Muscle of arm (tissue), 1 donor: ENCODE measurements at regions not wholly inside any gene's neighbourhood (a gene's known extent, or its start where the extent isn't known, plus 50 kb on each side); places are given as distances from the start of the nearest gene placed in this dataset.

ENCODE experiments used
- DNase-seq: peaks from one replicate; pipeline ENCODE4 v3.0.0-alpha.2; 2013

DNA sequence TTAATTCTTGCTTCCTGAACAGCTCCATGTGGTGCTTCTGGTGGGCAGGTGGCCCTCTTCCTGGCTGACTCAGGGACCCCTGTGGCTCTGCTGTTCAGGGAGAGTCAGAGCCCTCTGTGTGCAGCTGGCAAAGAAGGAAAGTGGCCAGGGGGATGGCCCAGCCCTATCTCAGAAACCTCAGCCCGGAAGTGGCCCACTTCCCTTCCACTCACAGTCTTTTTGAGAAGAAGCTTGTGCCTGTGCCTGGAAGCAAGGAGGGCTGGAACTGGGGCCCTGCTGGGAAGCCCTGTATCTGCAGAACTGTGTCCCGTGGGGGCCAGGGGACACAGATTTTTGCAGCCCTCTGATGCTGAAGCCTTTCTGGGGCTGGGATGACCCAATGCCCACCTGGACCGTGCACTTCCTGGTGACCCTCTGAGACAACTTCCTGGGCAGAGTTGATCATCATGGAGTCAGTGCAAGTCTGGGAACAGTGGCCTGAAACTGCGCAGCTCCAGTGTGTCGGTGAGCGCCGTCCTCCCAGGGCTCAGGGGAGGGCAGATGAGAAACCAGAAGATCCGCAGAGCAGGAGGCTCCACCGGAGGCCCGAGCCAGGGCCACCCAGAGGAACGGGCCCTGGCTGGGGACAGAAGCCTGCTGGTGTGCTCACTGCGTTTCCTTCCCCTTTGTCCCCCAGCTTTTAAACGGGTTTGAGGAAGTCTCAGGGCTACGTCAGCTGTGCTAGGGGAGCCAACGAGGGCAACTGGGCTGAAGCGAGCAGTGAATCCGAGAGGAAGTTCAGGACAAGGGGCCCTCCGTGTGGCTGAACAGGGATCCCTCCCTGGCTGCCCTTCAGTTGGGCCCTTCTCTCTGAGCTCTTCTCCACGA lies 217.4 kb upstream of the RTL1 start:
- no peak for DNase-seq

DNA sequence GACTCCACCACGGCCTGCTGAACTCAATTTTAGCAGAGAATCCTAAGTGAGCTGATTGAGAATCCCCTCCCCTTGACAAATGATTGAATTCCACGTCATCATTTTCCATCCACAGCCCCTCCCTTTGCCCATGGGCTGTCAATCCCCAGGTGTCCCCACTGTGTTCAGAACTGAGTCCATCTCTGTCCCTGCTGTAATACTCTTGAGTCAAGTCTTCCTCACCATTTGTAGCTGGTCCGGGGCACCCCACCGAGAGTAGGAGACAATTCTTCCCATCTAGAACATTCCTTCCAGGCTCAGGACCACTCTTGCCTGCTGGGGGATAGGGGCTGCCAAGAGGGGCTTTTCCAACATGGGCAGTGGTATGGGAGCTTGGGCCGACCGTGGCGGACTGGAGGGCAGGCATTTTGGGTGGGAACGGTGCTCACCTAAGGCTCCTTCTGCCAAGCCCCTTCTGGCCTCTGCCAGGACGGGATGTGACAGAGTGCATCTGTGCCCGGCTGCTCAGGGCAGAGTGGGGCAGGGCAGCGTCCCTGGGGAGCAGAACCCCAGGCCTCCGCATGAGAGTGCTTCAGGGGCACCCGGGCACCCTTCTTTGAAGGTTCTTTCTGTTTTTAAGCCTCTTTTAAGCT lies 218.1 kb upstream of the RTL1 start:
- DNase-seq: no peak

DNA sequence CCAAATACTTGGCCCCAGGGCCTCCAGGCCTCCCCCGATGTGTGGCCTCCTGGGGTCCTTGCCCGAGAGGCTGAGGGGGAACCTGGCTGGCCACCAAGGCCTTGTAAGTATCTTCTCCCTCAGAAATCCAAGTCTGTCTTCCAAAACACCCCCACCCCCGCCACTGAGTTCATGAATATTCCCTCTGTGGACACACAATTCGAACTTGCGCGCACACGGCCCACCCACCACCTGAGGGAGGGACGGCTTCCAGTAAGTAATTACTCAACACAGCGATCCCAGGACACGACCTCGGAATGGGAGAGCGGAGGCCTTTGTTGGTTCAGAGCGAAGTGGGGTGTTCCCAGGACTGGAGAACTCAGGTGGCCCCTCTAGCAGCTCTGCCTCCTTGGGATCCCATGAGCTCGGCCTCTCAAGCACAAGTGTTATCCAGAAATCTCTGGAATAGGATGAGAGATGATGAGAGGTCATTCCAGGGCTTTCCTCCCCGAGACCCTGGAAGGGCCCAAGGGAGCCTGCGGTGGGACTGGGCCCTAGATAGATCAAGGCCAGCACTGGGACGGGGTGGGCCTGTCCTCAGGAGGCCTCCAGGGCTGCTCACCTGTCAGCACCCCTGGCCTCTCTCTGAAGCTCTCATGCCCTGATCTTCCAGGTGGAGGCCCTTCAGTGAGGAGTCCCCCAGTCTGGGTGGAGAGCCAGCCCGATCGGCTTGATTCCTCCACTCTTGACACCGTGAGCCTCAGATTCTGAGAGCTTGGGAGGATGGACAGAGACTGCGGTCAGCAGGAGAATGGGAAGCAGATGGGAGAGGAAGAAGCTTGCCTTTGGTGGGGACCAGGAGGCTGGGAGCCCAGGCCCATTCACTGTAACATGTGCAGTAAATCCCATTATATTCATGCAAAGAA lies 219.0 kb upstream of the RTL1 start:
- DNase-seq: no peak

GRCh38 chr14:101123618-101124510 lies 220.3 kb upstream of the RTL1 start:
- DNase-seq: no peak

- no peak for DNase-seq
These were observed 221.3 kb upstream of the RTL1 start for GRCh38 chr14:101124815-101125214.

DNA sequence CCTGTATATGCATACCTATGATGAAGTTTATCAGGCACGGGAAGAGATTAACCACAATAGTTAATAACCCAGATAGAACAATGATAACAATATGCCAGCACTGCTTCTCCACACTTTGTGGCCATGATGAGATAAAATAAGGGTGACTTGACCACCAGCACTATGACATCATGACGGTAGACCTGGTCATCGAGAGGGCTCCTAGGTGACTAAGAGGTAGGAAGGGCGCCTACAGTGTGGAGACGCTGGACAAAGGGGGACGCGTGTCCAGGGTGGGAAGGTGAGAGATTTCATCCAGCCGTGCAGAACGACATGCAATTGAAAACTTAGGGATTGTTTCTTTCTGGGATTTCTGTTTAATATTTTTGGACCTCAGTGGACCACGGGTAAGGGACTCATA lies 221.8 kb upstream of the RTL1 start:
- no peak for DNase-seq

- no peak for DNase-seq
These were observed 222.5 kb upstream of the RTL1 start for GRCh38 chr14:101125719-101126651.

DNA sequence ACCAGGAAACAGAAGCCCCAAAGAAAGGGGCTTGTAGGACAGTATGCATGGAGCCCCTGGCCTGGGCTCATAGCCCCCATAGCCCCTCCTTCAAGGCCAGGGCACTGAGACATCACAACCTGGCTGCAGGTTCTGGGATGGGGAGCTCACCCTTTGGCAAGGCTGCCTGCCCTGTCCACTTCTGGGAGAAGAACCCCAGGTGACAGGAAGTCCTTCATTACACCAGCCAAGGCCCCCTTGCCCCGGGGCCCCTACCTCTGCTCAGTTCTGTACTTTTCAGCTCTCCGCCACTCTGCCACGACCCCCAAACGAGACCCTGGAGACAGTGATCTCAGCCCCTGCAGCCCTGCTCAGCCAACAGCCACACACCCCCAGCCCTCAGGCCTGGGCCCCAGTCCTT lies 223.2 kb upstream of the RTL1 start:
- DNase-seq: no peak

GRCh38 chr14:101127224-101127623 lies 223.7 kb upstream of the RTL1 start:
- no peak for DNase-seq

DNA sequence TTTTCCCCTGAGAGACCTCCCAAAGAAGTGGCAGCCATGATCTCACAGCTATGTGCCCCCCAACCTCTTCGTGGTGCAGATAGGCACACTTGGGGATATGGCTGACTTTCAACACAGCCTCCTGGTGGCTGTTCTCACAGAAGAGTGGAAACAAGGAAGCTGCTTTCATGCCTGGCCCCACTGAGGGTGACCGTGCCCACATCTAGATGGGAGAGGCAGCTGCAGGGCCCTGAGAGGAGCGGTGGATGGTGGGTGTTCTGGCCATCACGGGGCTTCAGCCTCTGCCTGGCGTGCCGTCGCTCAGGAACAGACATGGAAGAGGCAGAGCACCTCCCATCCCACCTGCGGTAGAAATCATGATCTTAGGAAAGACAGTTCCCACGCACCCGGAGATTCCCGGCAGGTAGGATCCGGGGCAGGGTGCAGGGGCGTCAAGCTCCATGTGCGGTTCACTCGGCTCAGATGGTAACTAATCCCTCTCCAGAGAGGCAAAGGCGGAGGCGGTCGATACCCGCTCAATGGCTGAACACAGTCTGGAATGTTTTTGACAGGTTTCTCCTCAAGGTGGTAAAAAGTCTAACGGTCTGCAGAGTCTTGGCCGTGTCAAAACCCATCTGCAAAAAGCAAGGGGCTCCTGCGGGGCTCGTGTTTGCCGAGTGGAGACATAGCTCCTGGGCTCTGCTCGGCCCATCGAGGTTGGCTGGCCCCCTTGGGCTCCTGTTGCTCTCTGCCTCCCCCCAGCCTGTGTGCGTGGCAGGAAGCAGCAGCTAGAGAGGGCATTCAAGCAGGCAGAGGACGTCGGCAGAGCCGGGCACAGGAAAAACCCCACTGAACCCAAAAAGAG lies 225.2 kb upstream of the RTL1 start:
- DNase-seq: no peak

DNA sequence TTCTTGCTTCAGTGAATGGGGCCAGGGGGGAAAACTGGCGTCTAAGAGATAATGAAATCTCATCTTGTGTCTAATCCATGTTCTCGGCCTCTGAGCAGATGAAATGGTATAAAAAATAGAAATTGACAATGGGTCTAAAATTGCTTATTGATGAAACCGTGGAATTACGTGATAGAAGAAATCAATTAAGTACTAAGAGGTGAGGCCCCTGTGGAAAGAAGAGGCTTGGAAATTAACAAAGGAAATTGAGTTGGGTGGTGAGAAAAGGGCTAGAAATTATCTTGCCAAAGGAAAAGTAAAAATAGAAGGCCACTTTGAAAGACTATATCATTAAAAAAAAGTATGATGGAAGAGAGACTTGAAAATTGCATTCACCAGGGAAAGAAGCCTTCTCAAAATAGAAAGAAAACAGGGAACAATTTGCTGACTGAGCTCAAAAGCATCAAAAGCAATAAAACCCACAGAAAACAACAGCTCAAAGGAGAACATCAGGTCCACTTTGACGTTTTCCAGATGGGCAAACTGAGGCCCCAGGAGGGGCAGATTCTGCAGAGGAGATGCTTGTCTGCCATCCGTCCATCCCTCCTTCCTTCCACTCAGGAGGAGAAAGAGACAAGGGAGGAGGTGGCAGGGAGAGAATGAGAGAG lies 226.1 kb upstream of the RTL1 start:
- no peak for DNase-seq

- DNase-seq: no peak
These were observed 227.3 kb upstream of the RTL1 start for GRCh38 chr14:101130861-101131260.

- no peak for DNase-seq
These were observed 228.0 kb upstream of the RTL1 start for GRCh38 chr14:101131451-101131916.

- no peak for DNase-seq
These were observed 228.6 kb upstream of the RTL1 start for GRCh38 chr14:101132051-101132571.

DNA sequence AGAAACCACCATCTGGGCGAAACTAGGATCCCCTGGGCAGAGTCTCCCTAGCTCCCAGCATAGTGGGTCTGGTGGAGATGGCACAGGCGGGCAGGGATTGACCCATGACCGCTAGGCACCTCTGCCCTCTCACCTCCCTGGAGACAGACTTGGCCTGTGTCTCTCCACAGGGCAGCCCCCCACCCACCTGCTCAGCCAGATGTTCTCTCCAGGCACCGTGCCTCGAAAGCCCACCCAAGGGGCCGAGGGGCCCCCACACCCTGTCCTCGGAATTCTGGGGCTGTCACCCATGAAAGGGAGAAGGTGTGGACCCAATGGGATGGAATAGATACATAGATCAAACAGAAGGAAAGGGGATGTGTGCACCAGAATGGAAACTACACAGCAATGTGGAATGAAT lies 229.1 kb upstream of the RTL1 start:
- no peak for DNase-seq

DNA sequence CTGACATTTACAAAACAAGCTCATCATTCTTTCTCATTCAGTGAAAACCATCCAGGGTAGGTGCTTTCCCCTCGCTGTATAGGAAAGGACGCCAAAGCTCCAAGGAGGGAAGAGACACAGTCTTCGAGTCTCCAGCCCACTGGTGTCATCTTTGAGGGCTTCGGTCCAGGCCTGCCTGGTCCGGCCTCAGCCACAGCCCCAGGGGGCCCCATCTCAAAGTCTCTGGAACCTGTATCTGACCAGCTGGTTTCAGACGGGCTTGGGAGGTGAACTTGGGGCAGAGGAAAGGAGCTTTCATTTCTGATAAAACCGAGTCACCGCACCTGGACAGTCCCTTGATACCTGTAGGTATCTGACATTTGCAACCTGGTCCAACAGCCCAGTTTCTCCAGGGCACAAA lies 229.5 kb upstream of the RTL1 start:
- no peak for DNase-seq

DNA sequence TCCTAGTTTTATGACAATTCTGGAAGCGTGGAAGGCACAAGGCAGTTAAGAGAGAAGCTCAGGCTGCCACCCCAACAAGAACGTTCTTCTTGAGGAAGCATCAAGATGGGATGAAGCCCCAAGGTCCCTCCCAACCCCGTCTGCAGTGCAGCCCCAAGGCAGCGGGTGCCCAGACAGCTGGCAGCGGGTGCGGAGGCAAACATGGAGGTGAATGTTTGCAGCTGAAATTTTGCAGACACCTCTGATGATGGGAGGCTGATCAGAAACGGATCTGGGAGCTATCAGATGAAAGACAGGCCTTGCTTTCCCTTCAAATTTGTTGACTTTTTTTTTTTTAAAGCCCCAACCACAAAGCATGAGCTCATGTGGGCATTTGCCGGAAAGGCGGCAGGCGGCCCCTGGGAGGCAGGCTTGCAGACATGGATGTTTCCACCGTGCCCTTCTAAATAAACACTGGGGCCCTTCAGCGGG lies 230.7 kb upstream of the RTL1 start:
- DNase-seq: no peak

GRCh38 chr14:101134851-101135433 lies 231.4 kb upstream of the RTL1 start:
- no peak for DNase-seq
